ENCODE measurements at regions not wholly inside any gene's neighbourhood (a gene's known extent, or its start where the extent isn't known, plus 50 kb on each side); places are given as distances from the start of the nearest gene placed in this dataset.

DNA sequence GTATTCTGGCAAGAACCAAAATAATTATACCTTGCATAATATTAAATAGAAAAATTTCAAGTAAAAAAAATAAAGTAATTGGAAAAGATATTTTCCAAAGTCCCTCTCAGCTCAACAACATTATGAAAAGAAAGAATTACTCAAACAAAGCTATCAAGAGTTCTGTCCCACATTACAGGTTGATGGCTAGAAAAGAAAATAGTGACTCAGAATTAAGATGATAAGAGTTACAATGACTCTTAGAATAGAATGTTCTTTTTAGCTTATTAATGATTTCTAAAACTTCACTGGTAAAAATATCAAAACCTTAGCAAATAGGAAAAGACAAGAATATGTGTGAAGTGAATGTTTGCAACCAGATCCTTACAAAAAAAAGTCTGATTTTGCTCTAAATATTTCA lies 312.5 kb upstream of the PDGFD start:
- DNase-seq, result no peak
- Histone ChIP-seq H3K4me3 (replicated peaks in 1 of 3) (no peak overlapping the region), H3K27ac (no peak overlapping the region), H3K4me1 (no peaks in the 10 kb centered on the region), H3K9me3 (no peaks in the 10 kb centered on the region), H3K27me3 (no peaks in the 10 kb centered on the region), H3K36me3 (no peaks in the 10 kb centered on the region)
- TF ChIP-seq, protein P1, sequence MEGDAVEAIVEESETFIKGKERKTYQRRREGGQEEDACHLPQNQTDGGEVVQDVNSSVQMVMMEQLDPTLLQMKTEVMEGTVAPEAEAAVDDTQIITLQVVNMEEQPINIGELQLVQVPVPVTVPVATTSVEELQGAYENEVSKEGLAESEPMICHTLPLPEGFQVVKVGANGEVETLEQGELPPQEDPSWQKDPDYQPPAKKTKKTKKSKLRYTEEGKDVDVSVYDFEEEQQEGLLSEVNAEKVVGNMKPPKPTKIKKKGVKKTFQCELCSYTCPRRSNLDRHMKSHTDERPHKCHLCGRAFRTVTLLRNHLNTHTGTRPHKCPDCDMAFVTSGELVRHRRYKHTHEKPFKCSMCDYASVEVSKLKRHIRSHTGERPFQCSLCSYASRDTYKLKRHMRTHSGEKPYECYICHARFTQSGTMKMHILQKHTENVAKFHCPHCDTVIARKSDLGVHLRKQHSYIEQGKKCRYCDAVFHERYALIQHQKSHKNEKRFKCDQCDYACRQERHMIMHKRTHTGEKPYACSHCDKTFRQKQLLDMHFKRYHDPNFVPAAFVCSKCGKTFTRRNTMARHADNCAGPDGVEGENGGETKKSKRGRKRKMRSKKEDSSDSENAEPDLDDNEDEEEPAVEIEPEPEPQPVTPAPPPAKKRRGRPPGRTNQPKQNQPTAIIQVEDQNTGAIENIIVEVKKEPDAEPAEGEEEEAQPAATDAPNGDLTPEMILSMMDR (IDR thresholded peaks at IDR 0.05), result no peak
- no peak for TF ChIP-seq POLR2A (IDR thresholded peaks at IDR 0.05)
- intact Hi-C loops (cut with DNase I), result no loop called here

GRCh38 chr11:104467404-104467803 lies 303.5 kb upstream of the PDGFD start:
- no peak for TF ChIP-seq POLR2A (IDR thresholded peaks at IDR 0.05)
- TF ChIP-seq, protein P1 (IDR thresholded peaks at IDR 0.05), result no peak
- Histone ChIP-seq H3K9me3 (no peaks in the 10 kb centered on the region), H3K4me1 (no peaks in the 10 kb centered on the region), H3K36me3 (no peaks in the 10 kb centered on the region), H3K4me3 (replicated peaks in 1 of 3) (no peak overlapping the region), H3K27ac (no peak overlapping the region), H3K27me3 (no peaks in the 10 kb centered on the region)
- no peak for DNase-seq
- intact Hi-C loops (cut with DNase I), result no loop called here

DNA sequence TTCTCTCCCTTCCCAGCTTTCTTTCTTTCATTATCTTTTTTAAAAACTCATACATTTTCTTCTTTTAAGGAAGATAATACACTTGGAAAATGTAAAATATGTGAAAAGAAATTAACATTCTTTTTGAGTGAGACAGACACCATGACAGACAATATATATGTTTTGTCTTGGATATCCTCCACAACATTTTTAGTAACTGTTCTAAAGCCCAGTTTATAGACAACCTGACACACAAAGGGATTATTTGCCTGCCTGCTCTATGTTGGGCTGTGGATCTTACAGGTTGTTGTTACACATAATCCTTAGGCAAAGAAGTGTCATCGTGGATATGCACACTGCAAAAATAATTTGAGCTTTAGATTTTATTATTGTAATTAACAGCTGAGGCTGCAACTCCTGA lies 301.4 kb upstream of the PDGFD start:
- Histone ChIP-seq H3K27me3 (no peaks in the 10 kb centered on the region), H3K9me3 (no peaks in the 10 kb centered on the region)

DNA sequence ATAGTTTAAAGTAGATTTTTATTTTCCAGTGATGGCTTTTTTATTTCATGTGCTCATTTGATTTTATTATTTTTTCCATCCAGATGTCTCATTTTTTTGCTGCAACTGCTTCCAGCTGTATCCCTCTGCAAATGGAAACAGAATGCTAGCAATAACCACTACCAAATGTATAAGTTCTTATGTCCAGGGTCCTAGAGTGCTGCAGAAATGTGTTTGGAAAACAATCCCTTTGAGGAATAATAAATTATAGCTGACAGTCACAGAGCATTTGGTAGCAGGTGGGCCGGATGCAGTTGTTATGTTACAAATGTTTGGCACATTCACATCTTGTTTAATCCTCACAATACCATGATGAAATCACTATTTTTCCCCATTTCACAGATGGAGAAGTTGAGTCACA lies 300.7 kb upstream of the PDGFD start:
- WGBS, 2 donors, result 68 to 76% methylated on average over 1 of the region's 1 CpG
- no peak for DNase-seq
- Histone ChIP-seq H3K27me3 (no peaks in the 10 kb centered on the region), H3K4me3 (replicated peaks in 1 of 3) (no peak overlapping the region), H3K36me3 (no peaks in the 10 kb centered on the region), H3K4me1 (no peaks in the 10 kb centered on the region), H3K27ac (no peak overlapping the region), H3K9me3 (no peaks in the 10 kb centered on the region)
- TF ChIP-seq, protein P1 (IDR thresholded peaks at IDR 0.05), result no peak
- TF ChIP-seq POLR2A (IDR thresholded peaks at IDR 0.05), result no peak
- intact Hi-C loops (cut with DNase I), result no loop called here

More for the DNA sequence above, 301.4 kb upstream of the PDGFD start:
- WGBS, 2 donors, result 69 to 80% methylated on average over 1 of the region's 1 CpG
- Histone ChIP-seq H3K4me3 (replicated peaks in 1 of 3) (no peak overlapping the region), H3K27ac (no peak overlapping the region), H3K36me3 (no peaks in the 10 kb centered on the region), H3K4me1 (no peaks in the 10 kb centered on the region)
- DNase-seq, result no peak
- intact Hi-C loops (cut with DNase I), result no loop called here
- no peak for TF ChIP-seq POLR2A (IDR thresholded peaks at IDR 0.05)
- TF ChIP-seq, protein P1 (IDR thresholded peaks at IDR 0.05), result no peak

DNA sequence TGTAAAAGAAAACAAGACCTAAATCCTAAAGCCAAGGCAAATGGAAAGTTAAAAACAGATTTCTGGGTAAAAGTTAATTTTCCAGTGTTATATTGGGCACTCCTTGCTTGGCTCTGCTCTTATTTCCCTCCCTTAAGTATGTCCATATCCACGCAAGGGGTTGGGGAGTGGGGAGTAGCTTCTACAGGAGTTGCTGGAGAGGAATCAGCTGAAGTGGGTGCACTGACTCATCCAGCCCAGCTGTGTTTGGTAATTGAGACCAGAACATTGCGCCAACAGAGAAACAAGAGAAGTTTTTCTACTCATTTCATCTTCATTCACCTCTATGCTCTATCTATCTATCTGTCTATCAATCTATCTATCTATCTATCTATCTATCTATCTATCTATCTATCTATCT lies 298.4 kb upstream of the PDGFD start:
- no peak for DNase-seq
- no peak overlapping the region for H3K4me3 ChIP-seq (replicated peaks in 1 of 3)
- TF ChIP-seq, protein P1 (IDR thresholded peaks at IDR 0.05), result no peak
- TF ChIP-seq POLR2A (IDR thresholded peaks at IDR 0.05), result no peak
- H3K27me3 ChIP-seq, result no peaks in the 10 kb centered on the region
- 69 to 73% methylated on average over 2 of the region's 2 CpGs for WGBS, 2 donors
- H3K9me3 ChIP-seq, result no peaks in the 10 kb centered on the region
- H3K36me3 ChIP-seq, result no peaks in the 10 kb centered on the region
- intact Hi-C loops (cut with DNase I), result no loop called here
- no peaks in the 10 kb centered on the region for H3K4me1 ChIP-seq
- no peak overlapping the region for H3K27ac ChIP-seq
